IMR-90 (cell line): ENCODE measurements at regions not wholly inside any gene's neighbourhood (a gene's known extent, or its start where the extent isn't known, plus 50 kb on each side); places are given as distances from the start of the nearest gene placed in this dataset.

Source experiments
- ATAC-seq: fragments of 200-7000 bp; cut with Tn5 transposase; 2 replicates; pipeline ENCODE4 v1.9.1; 2020; ENCODE audit warnings: low read depth, mild to moderate bottlenecking, moderate library complexity
- BruUV-seq: library from RNA; stranded (reverse); fragments of 400-500 nt; replicated peaks from 2 replicates; lab custom pipeline; 2021; lab: Mats Ljungman, UMichigan
- CTCF ChIA-PET: fragments of 300-600 bp; formaldehyde crosslinking; extraction: SDS; loops from one replicate; lab custom pipeline; 2021; ENCODE audit warnings: antibody characterized with exemption; lab: Yijun Ruan, JAX
- POLR2A ChIA-PET: fragments of 300-600 bp; sonication (Branson Sonifier 250); formaldehyde crosslinking; loops from one replicate; lab custom pipeline; 2022; ENCODE audit warnings: antibody characterized with exemption; ENCODE audit not compliant: unreplicated experiment; lab: Charles Lee
- DNase-seq: peaks from one replicate; pipeline ENCODE4 v3.0.0; 2013
- H2AFZ ChIP-seq: replicated peaks from 2 replicates; pipeline ENCODE3; 2013; ENCODE audit warnings: low read length, mild to moderate bottlenecking; ENCODE audit not compliant: poor library complexity
- H2AK5ac ChIP-seq: 2 replicates; pipeline ENCODE4 v1.6.1; 2013; ENCODE audit warnings: low read depth, low read length, inconsistent platforms
- H2AK9ac ChIP-seq: replicated peaks from 2 replicates; pipeline ENCODE3; 2013; ENCODE audit warnings: mild to moderate bottlenecking, low read depth, low read length, moderate library complexity; ENCODE audit not compliant: poor library complexity
- H2BK120ac ChIP-seq: 2 replicates; pipeline ENCODE4 v1.6.1; 2013; ENCODE audit warnings: low read depth, low read length, inconsistent platforms
- H2BK15ac ChIP-seq: 3 replicates; pipeline ENCODE4 v1.6.1; 2013; ENCODE audit warnings: low read depth, low read length, inconsistent platforms
- H2BK20ac ChIP-seq: 2 replicates; pipeline ENCODE4 v1.6.1; 2013; ENCODE audit warnings: low read depth, mild to moderate bottlenecking, inconsistent platforms, low read length, moderate library complexity
- H2BK5ac ChIP-seq: 2 replicates; pipeline ENCODE4 v1.6.1; 2013; ENCODE audit warnings: mild to moderate bottlenecking, low read depth, low read length, inconsistent platforms; ENCODE audit not compliant: poor library complexity, severe bottlenecking
- H3K14ac ChIP-seq: replicated peaks from 2 replicates; pipeline ENCODE4 v1.6.1; 2013; ENCODE audit warnings: low read depth, low read length, inconsistent platforms
- H3K18ac ChIP-seq: 2 replicates; pipeline ENCODE4 v1.6.1; 2013; ENCODE audit warnings: low read depth, low read length, control low read depth
- H3K23ac ChIP-seq: 2 replicates; pipeline ENCODE4 v1.6.1; 2013; ENCODE audit warnings: low read depth, low read length, inconsistent platforms
- H3K27ac ChIP-seq: 2 replicates; pipeline ENCODE4 v1.5.1; 2013; ENCODE audit warnings: mild to moderate bottlenecking, control low read depth, low read length; ENCODE audit not compliant: insufficient read depth
- H3K27me3 ChIP-seq: 2 replicates; pipeline ENCODE4 v1.6.1; 2013; ENCODE audit warnings: low read length; ENCODE audit not compliant: control insufficient read depth, insufficient read depth
- H3K36me3 ChIP-seq: 2 replicates; pipeline ENCODE4 v1.6.1; 2013; ENCODE audit warnings: low read length, mixed read lengths; ENCODE audit not compliant: control insufficient read depth, insufficient read depth
- H3K4ac ChIP-seq: 2 replicates; pipeline ENCODE4 v1.6.1; 2013; ENCODE audit warnings: low read depth, low read length, inconsistent platforms
- H3K4me1 ChIP-seq: 2 replicates; pipeline ENCODE4 v1.6.1; 2013; ENCODE audit warnings: low read length, mixed read lengths; ENCODE audit not compliant: control insufficient read depth, insufficient read depth
- H3K4me2 ChIP-seq: 2 replicates; pipeline ENCODE4 v1.6.1; 2013; ENCODE audit warnings: low read depth, mild to moderate bottlenecking, control low read depth, low read length, moderate library complexity
- H3K4me3 ChIP-seq: 2 replicates; pipeline ENCODE4 v1.5.1; 2013; ENCODE audit warnings: low read depth, mild to moderate bottlenecking, control low read depth, low read length, moderate library complexity; ENCODE audit not compliant: insufficient read depth
- H3K56ac ChIP-seq: 2 replicates; pipeline ENCODE4 v1.6.1; 2013; ENCODE audit warnings: low read length, inconsistent platforms; ENCODE audit not compliant: insufficient read depth; ENCODE audit errors: extremely low read depth
- H3K79me1 ChIP-seq, 2 experiments: 2 replicates each; pipeline ENCODE4 v1.6.1; 2013; ENCODE audit warnings: low read length in 2 of 2, inconsistent platforms in 1 of 2, low read depth in 1 of 2
- H3K9ac ChIP-seq: 2 replicates; pipeline ENCODE4 v1.6.1; 2013; ENCODE audit warnings: low read depth, low read length, control low read depth
- H3K9me1 ChIP-seq: 2 replicates; pipeline ENCODE4 v1.6.1; 2013; ENCODE audit warnings: low read length, inconsistent platforms; ENCODE audit not compliant: insufficient read depth
- H3K9me3 ChIP-seq: 2 replicates; pipeline ENCODE4 v1.6.1; 2013; ENCODE audit warnings: low read length; ENCODE audit not compliant: control insufficient read depth, insufficient read depth
- H4K20me1 ChIP-seq: 2 replicates; pipeline ENCODE4 v1.6.1; 2013; ENCODE audit warnings: low read length, inconsistent platforms; ENCODE audit not compliant: insufficient read depth
- H4K5ac ChIP-seq: 2 replicates; pipeline ENCODE4 v1.6.1; 2013; ENCODE audit warnings: mild to moderate bottlenecking, low read depth, low read length, control low read depth
- H4K8ac ChIP-seq, 2 experiments: 2 replicates each; pipeline ENCODE4 v1.6.1; 2013; ENCODE audit warnings: low read depth in 2 of 2, low read length in 2 of 2, control low read depth in 1 of 2, inconsistent platforms in 1 of 2
- H4K91ac ChIP-seq: 2 replicates; pipeline ENCODE4 v1.6.1; 2013; ENCODE audit warnings: low read depth, low read length, inconsistent platforms; ENCODE audit not compliant: insufficient read depth
- MAFK ChIP-seq: IDR thresholded peaks from 2 replicates; pipeline ENCODE4 v1.6.1; 2012; ENCODE audit warnings: low read depth, low read length, improper control_type of control experiment
- SMC3 ChIP-seq: fragments of 150-350 bp; IDR thresholded peaks from 2 replicates; pipeline ENCODE4 v1.6.1; 2016; ENCODE audit warnings: low read depth, mild to moderate bottlenecking, antibody characterized with exemption, low read length, moderate library complexity
- WGBS, 2 experiments: methylation state at CpG; one replicate each; pipeline versions ENCODE4 v1.1.5 to v1.1.7; 2013; ENCODE audit warnings: missing lambda C conversion rate in 2 of 2; ENCODE audit not compliant: insufficient read length in 1 of 2; ENCODE audit errors: extremely low coverage in 2 of 2; 5-methylcytosine and 5-hydroxymethylcytosine counted together
- dilution Hi-C: fragments of 300-500 bp; cut with HindIII; formaldehyde crosslinking; loops from one replicate; pipeline ENCODE4 v1.14.3; 2018; ENCODE audit warnings: low sequenced_read_pairs; ENCODE audit not compliant: unreplicated experiment
- in situ Hi-C: fragments of 300-500 bp; cut with MboI; formaldehyde crosslinking; loops from 3 replicates; pipeline ENCODE4 v1.14.3; 2019; ENCODE audit warnings: low sequenced_read_pairs, inconsistent platforms, mixed read lengths
- intact Hi-C: fragments of 100-400 bp; cut with micrococcal nuclease; formaldehyde crosslinking; loops from 2 replicates; pipeline ENCODE4 v1.10.0; 2022

- Histone ChIP-seq H2BK120ac (no peak overlapping the region), H2AK9ac (no peak overlapping the region), H3K36me3 (no peaks in the 10 kb centered on the region), H3K4me1 (peaks cover 20% of the 10 kb centered on the region), H3K4me3 (no peak overlapping the region), H3K14ac (no peak overlapping the region), H2AK5ac (no peak overlapping the region), H3K23ac (no peak overlapping the region), H4K5ac (no peak overlapping the region), H3K4me2 (no peak overlapping the region), H3K27ac (no peak overlapping the region), H3K4ac (no peak overlapping the region), H3K9ac (no peak overlapping the region), H2BK5ac (no peak overlapping the region), H3K27me3 (peaks cover 11% of the 10 kb centered on the region), H3K56ac (no peak overlapping the region), H4K8ac (no peak overlapping the region), H3K79me1 (peaks cover 0 to 21% of the 10 kb centered on the region in 2 experiments; a peak in 1 of 4 replicates), H3K9me3 (no peaks in the 10 kb centered on the region), H2AFZ (no peak overlapping the region), H2BK20ac (no peak overlapping the region), H3K18ac (no peak overlapping the region), H2BK15ac (no peak overlapping the region), H3K9me1 (peaks cover 28% of the 10 kb centered on the region), H4K91ac (no peak overlapping the region), H4K20me1 (no peaks in the 10 kb centered on the region)
- ATAC-seq (no peak), DNase-seq (no peak)
- TF ChIP-seq SMC3 (no peak), MAFK (peak; percentile 47)
- no TSS peak for BruUV-seq
- in situ Hi-C loops, result no loop called here
- WGBS, 2 experiments, result 40% methylated on average over 1 of the region's 3 CpGs; no CpG with 5 or more reads in 1 of the 2 experiments
- ChIA-PET POLR2A (no interaction called here), CTCF (no interaction called here)
- dilution Hi-C loops, result no loop called here
- intact Hi-C loops, result loop anchor here (10.0 kb wide), 1 partner anchor 131 kb away; no protein-coding TSS in a partner anchor
These were observed 141.4 kb downstream of the SEC61B start for GRCh38 chr9:99363509-99363908.
